Activated B cell treated with CpG ODN at 0.5 μM for 24 hours (primary cell): ENCODE measurements at regions not wholly inside any gene's neighbourhood (a gene's known extent, or its start where the extent isn't known, plus 50 kb on each side); places are given as distances from the start of the nearest gene placed in this dataset.

Experiments used
- ATAC-seq: fragments of 200-7000 bp; cut with Tn5 transposase; one replicate; pipeline ENCODE4 v1.10.0; 2021; ENCODE audit warnings: low read depth, mild to moderate bottlenecking, moderate library complexity
- CTCF ChIA-PET: fragments of 350-600 bp; sonication (Branson Sonifier 250); formaldehyde crosslinking; loops from one replicate; lab custom pipeline; 2021; ENCODE audit warnings: antibody characterized with exemption; lab: Charles Lee
- POLR2A ChIA-PET: fragments of 350-600 bp; sonication (Branson Sonifier 250); formaldehyde crosslinking; loops from one replicate; lab custom pipeline; 2021; ENCODE audit warnings: antibody characterized with exemption; lab: Charles Lee
- DNase-seq: peaks from one replicate; pipeline ENCODE4 v3.0.0; 2022
- H3K27ac Mint-ChIP-seq: one replicate; pipeline ENCODE4 v1.8.0; 2020; ENCODE audit warnings: mixed read lengths
- H3K27me3 Mint-ChIP-seq: one replicate; pipeline ENCODE4 v1.8.0; 2021; ENCODE audit warnings: mixed read lengths
- H3K36me3 Mint-ChIP-seq: one replicate; pipeline ENCODE4 v1.8.0; 2021; ENCODE audit warnings: low read depth, mixed read lengths
- H3K4me1 Mint-ChIP-seq: one replicate; pipeline ENCODE4 v1.8.0; 2021; ENCODE audit warnings: mixed read lengths
- H3K4me3 Mint-ChIP-seq: one replicate; pipeline ENCODE4 v1.8.0; 2020; ENCODE audit warnings: mild to moderate bottlenecking, mixed read lengths
- H3K9me3 Mint-ChIP-seq: one replicate; pipeline ENCODE4 v1.8.0; 2020; ENCODE audit warnings: mixed read lengths
- CTCF ChIP-seq: fragments of 200-600 bp; IDR thresholded peaks from one replicate; pipeline ENCODE4 v1.8.0; 2022; ENCODE audit warnings: antibody characterized with exemption, mild to moderate bottlenecking
- intact Hi-C: fragments of 100-400 bp; cut with micrococcal nuclease; formaldehyde crosslinking; loops from one replicate; pipeline ENCODE4 v1.15.1; 2024

GRCh38 chr9:82790875-82791274 is 272.1 kb downstream of the RASEF start:
- POLR2A ChIA-PET = no interaction called here
- H3K27me3 Mint-ChIP-seq = no peaks in the 10 kb centered on the region
- H3K36me3 Mint-ChIP-seq = no peaks in the 10 kb centered on the region
- no peak for TF ChIP-seq CTCF
- CTCF ChIA-PET = no interaction called here
- intact Hi-C loops = no loop called here
- H3K9me3 Mint-ChIP-seq = no peaks in the 10 kb centered on the region
- no peak overlapping the region for H3K27ac Mint-ChIP-seq
- H3K4me1 Mint-ChIP-seq = peaks cover 2% of the 10 kb centered on the region
- ATAC-seq (no peak), DNase-seq (no peak)
- no peak overlapping the region for H3K4me3 Mint-ChIP-seq

GRCh38 chr9:82791692-82792091 is 271.2 kb downstream of the RASEF start:
- DNase-seq (no peak), ATAC-seq (no peak)
- no peak for TF ChIP-seq CTCF
- H3K27me3 Mint-ChIP-seq = no peaks in the 10 kb centered on the region
- H3K4me3 Mint-ChIP-seq = no peak overlapping the region
- H3K27ac Mint-ChIP-seq = no peak overlapping the region
- intact Hi-C loops = no loop called here
- no peaks in the 10 kb centered on the region for H3K9me3 Mint-ChIP-seq
- peaks cover 2% of the 10 kb centered on the region for H3K4me1 Mint-ChIP-seq
- POLR2A ChIA-PET = no interaction called here
- H3K36me3 Mint-ChIP-seq = no peaks in the 10 kb centered on the region
- CTCF ChIA-PET = no interaction called here

DNA sequence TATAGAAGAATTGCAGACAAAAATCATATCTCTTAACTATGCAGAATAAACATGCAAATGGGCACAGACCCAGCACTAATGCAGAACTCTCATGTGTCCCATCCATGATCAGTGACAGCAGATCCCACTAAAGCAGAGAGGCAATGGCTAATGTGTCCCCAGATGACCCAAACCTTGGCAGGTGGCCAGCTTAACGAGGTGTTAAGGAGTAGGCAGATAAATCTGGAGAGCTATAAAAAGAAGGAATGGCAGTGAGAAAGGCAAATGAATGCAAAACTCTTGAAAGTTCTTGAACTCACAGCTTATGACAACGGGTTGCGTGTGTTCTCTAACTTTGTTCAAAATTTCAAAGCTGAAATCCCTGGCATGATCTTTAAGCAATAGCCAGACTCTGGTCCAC is 265.4 kb downstream of the RASEF start:
- intact Hi-C loops = no loop called here
- no peak overlapping the region for H3K27ac Mint-ChIP-seq
- CTCF ChIA-PET = no interaction called here

DNA sequence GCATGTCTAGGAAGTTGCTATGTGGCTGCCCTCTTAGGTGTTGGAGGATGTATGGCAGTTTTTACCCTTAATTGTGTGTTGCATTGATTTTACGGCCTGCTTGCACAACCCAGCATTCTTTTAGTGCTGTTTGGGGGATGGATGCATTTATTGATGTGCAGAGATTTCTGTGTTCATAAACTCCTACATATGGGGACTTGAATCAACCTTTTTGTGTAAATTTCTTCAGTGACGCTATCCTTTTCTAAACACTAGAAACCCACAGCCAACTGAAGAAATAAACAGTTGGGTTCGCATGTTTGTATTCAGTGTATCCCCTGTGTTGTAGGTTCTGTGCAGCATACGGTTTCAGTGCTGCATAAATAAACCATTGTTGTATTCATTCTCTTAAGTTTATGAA is 263.7 kb downstream of the RASEF start:
- H3K36me3 Mint-ChIP-seq = no peaks in the 10 kb centered on the region
- no peak for TF ChIP-seq CTCF
- H3K9me3 Mint-ChIP-seq = no peaks in the 10 kb centered on the region
- H3K27ac Mint-ChIP-seq = no peak overlapping the region
- ChIA-PET POLR2A (no interaction called here), CTCF (no interaction called here)
- intact Hi-C loops = no loop called here
- no peak overlapping the region for H3K4me3 Mint-ChIP-seq
- ATAC-seq = no peak
- no peaks in the 10 kb centered on the region for H3K27me3 Mint-ChIP-seq
- DNase-seq = no peak
- H3K4me1 Mint-ChIP-seq = no peaks in the 10 kb centered on the region

More for the DNA sequence above, 265.4 kb downstream of the RASEF start:
- DNase-seq (no peak), ATAC-seq (no peak)
- no peak for TF ChIP-seq CTCF
- H3K9me3 Mint-ChIP-seq = no peaks in the 10 kb centered on the region
- no peaks in the 10 kb centered on the region for H3K4me1 Mint-ChIP-seq
- POLR2A ChIA-PET = no interaction called here
- no peak overlapping the region for H3K4me3 Mint-ChIP-seq
- no peaks in the 10 kb centered on the region for H3K27me3 Mint-ChIP-seq
- H3K36me3 Mint-ChIP-seq = no peaks in the 10 kb centered on the region

DNA sequence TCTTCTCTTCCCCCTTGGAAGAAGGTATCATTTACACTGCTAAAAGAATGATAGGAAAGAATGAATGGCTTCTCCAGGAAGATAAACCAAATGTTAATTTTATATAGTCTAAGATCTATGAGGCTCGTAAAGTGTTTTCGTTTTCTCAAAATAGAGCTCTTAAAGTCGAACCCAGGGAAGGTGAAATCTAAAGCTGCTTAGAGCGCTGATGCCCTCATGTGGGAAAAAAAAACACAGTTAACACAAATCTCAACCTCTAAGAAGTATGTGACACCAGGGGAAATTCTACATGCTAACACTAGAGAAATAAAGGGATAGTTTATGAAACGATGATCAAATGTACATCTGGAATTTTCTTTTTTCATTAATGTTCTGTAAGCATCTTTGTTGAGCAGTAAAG is 257.9 kb downstream of the RASEF start:
- Mint-ChIP-seq H3K36me3 (no peaks in the 10 kb centered on the region), H3K9me3 (no peaks in the 10 kb centered on the region), H3K4me1 (no peaks in the 10 kb centered on the region), H3K27ac (no peak overlapping the region), H3K4me3 (no peak overlapping the region), H3K27me3 (no peaks in the 10 kb centered on the region)
- ATAC-seq (no peak), DNase-seq (no peak)
- CTCF ChIA-PET = no interaction called here
- no peak for TF ChIP-seq CTCF
- intact Hi-C loops = no loop called here
- POLR2A ChIA-PET = no interaction called here
